K562 (cell line): ENCODE measurements at regions not wholly inside any gene's neighbourhood (a gene's known extent, or its start where the extent isn't known, plus 50 kb on each side); places are given as distances from the start of the nearest gene placed in this dataset.

Source experiments
- ATAC-seq: fragments of 200-7000 bp; cut with Tn5 transposase; 3 replicates; pipeline ENCODE4 v1.9.1; 2020; ENCODE audit warnings: moderate library complexity
- BruUV-seq: library from RNA; stranded (reverse); fragments of 400-500 nt; replicated peaks from 2 replicates; lab custom pipeline; 2021; lab: Mats Ljungman, UMichigan
- CTCF ChIA-PET: fragments of 300-600 bp; formaldehyde crosslinking; extraction: SDS; loops from one replicate; lab custom pipeline; 2021; ENCODE audit warnings: low intra/inter-chr PET ratio; lab: Yijun Ruan, JAX
- POLR2A ChIA-PET: fragments of 300-600, 350-650 bp; sonication (Branson Sonifier 250); formaldehyde crosslinking; extraction: SDS; loops from one replicate; lab custom pipeline; 2021; ENCODE audit warnings: antibody characterized with exemption, inconsistent platforms; lab: Yijun Ruan, JAX
- DNase-seq, 4 experiments: peaks; one replicate each; pipeline versions ENCODE4 v3.0.0 to v3.0.0-alpha.2; 2011 to 2018; ENCODE audit warnings: low spot score in 3 of 4, mixed read lengths in 3 of 4; ENCODE audit errors: extremely low read depth in 1 of 4
- FAIRE-seq: peaks from 2 replicates; lab custom pipeline; 2011; peaks lifted over from hg19 to GRCh38; lab: Jason Lieb, UNC
- H2AFZ ChIP-seq: 2 replicates; pipeline ENCODE4 v1.6.0; 2011; ENCODE audit warnings: low read depth, low read length, control low read depth, inconsistent platforms
- H3K27ac ChIP-seq: fragments of 200-600 bp; 3 replicates; pipeline ENCODE4 v1.8.0; 2011; ENCODE audit warnings: low read depth, mild to moderate bottlenecking, control low read depth, inconsistent platforms, low read length, moderate library complexity, mixed read lengths; ENCODE audit errors: extremely low read depth
- H3K27me3 ChIP-seq, 2 experiments: fragments of 300-600 bp in 1 of 2; 2 replicates in 1 of 2; 3 replicates in 1 of 2; pipeline versions ENCODE4 v1.6.0 to v1.8.0; 2011; ENCODE audit warnings: inconsistent platforms in 2 of 2, low read length in 2 of 2, mild to moderate bottlenecking in 1 of 2, mixed read lengths in 1 of 2, moderate library complexity in 1 of 2; ENCODE audit not compliant: control insufficient read depth in 2 of 2, insufficient read depth in 2 of 2
- H3K36me3 ChIP-seq: fragments of 300-600 bp; 3 replicates; pipeline ENCODE4 v1.8.0; 2011; ENCODE audit warnings: mild to moderate bottlenecking, low read length, inconsistent platforms; ENCODE audit not compliant: control insufficient read depth, insufficient read depth
- H3K4me1 ChIP-seq, 2 experiments: fragments of 200-600 bp in 1 of 2; replicated peaks in 1 of 2; 2 replicates in 1 of 2; 3 replicates in 1 of 2; pipeline versions ENCODE4 v1.5.1 to v1.8.0; 2011; ENCODE audit warnings: inconsistent platforms in 2 of 2, low read length in 2 of 2, mild to moderate bottlenecking in 1 of 2, mixed read lengths in 1 of 2, moderate library complexity in 1 of 2; ENCODE audit not compliant: control insufficient read depth in 2 of 2, insufficient read depth in 2 of 2
- H3K4me2 ChIP-seq: 2 replicates; pipeline ENCODE4 v1.6.1; 2011; ENCODE audit warnings: low read length, control low read depth, inconsistent platforms, mixed read lengths; ENCODE audit not compliant: insufficient read depth
- H3K4me3 ChIP-seq: fragments of 200-600 bp; sonication (generic), shearing (Covaris generic); 2 replicates; pipeline ENCODE4 v1.5.1; 2016; ENCODE audit warnings: control low read depth, inconsistent platforms
- H3K79me2 ChIP-seq: fragments of 200-600 bp; 3 replicates; pipeline ENCODE4 v1.8.0; 2011; ENCODE audit warnings: low read length, inconsistent platforms; ENCODE audit not compliant: control insufficient read depth, insufficient read depth
- H3K9ac ChIP-seq, 2 experiments: 2 replicates each; pipeline versions ENCODE4 v1.6.0 to v1.6.1; 2011; ENCODE audit warnings: low read depth in 2 of 2, low read length in 2 of 2, control low read depth in 1 of 2, inconsistent platforms in 1 of 2, mild to moderate bottlenecking in 1 of 2, mixed read lengths in 1 of 2; ENCODE audit not compliant: insufficient read depth in 1 of 2
- H3K9me1 ChIP-seq: one replicate; pipeline ENCODE4 v1.6.0; 2011; ENCODE audit warnings: inconsistent platforms, mild to moderate bottlenecking, low read length, moderate library complexity; ENCODE audit not compliant: control insufficient read depth, insufficient read depth
- H3K9me3 ChIP-seq: replicated peaks from 2 replicates; pipeline ENCODE4 v1.5.1; 2011; ENCODE audit warnings: low read depth, low read length, inconsistent platforms; ENCODE audit not compliant: control insufficient read depth, insufficient read depth
- H4K20me1 ChIP-seq: replicated peaks from 2 replicates; pipeline ENCODE4 v1.6.1; 2011; ENCODE audit warnings: low read length, inconsistent platforms, mixed read lengths; ENCODE audit not compliant: control insufficient read depth, insufficient read depth
- CBX1 ChIP-seq: sonication (generic); IDR thresholded peaks from 2 replicates; pipeline ENCODE4 v1.6.1; 2016; ENCODE audit warnings: antibody characterized with exemption, low read depth, mild to moderate bottlenecking
- HLTF ChIP-seq: fragments of 450-650 bp; IDR thresholded peaks from 2 replicates; pipeline ENCODE4 v1.6.1; 2016
- HMG20B ChIP-seq: fragments of 250-450 bp; sonication (Bioruptor Pico); IDR thresholded peaks from 2 replicates; pipeline ENCODE4 v1.5.0; 2021; ENCODE audit warnings: mild to moderate bottlenecking
- MECOM ChIP-seq: fragments of 250-450 bp; sonication (Bioruptor Pico); IDR thresholded peaks from 2 replicates; pipeline ENCODE4 v1.8.0; 2022; ENCODE audit warnings: inconsistent platforms
- POLR2H ChIP-seq: IDR thresholded peaks from 2 replicates; pipeline ENCODE4 v1.6.1; 2016; ENCODE audit warnings: missing genetic modification characterization, low read depth, mild to moderate bottlenecking, control low read depth, missing compliant biosample characterization, moderate library complexity
- PRPF4 ChIP-seq: fragments of 200-400 bp; formaldehyde crosslinking; IDR thresholded peaks from one replicate; pipeline ENCODE4 v1.6.1; 2017; ENCODE audit warnings: low read length, low read depth, mild to moderate bottlenecking; ENCODE audit not compliant: insufficient read depth, poor library complexity, severe bottlenecking
- RBBP5 ChIP-seq: fragments of 200-600 bp; sonication (generic); IDR thresholded peaks from 2 replicates; pipeline ENCODE4 v1.6.1; 2012; ENCODE audit warnings: borderline replicate concordance, mild to moderate bottlenecking, low read length, control low read depth, inconsistent platforms; ENCODE audit not compliant: insufficient read depth, poor library complexity, severe bottlenecking
- SIX5 ChIP-seq, 2 experiments: IDR thresholded peaks; 2 replicates each; pipeline ENCODE4 v1.6.1; 2011; ENCODE audit warnings: low read length in 2 of 2, borderline replicate concordance in 1 of 2, low read depth in 1 of 2, mild to moderate bottlenecking in 1 of 2, moderate library complexity in 1 of 2; ENCODE audit not compliant: insufficient read depth in 1 of 2
- SMAD3 ChIP-seq: fragments of 450-650 bp; formaldehyde crosslinking; conservative IDR thresholded peaks from 2 replicates; pipeline ENCODE4 v1.4.0; 2020; ENCODE audit warnings: mild to moderate bottlenecking
- SMARCB1 ChIP-seq: IDR thresholded peaks from 2 replicates; pipeline ENCODE4 v1.6.1; 2011; ENCODE audit warnings: improper control_type of control experiment, low read depth; ENCODE audit not compliant: insufficient read length
- TARDBP ChIP-seq: fragments of 450-650 bp; IDR thresholded peaks from 2 replicates; pipeline ENCODE4 v1.6.1; 2016
- ZNF551 ChIP-seq: fragments of 250-450 bp; sonication (Bioruptor Pico); IDR thresholded peaks from 2 replicates; pipeline ENCODE4 v1.5.0; 2021; ENCODE audit warnings: mild to moderate bottlenecking, moderate library complexity
- ZNF717 ChIP-seq: fragments of 250-450 bp; sonication (Bioruptor Pico); IDR thresholded peaks from 2 replicates; pipeline ENCODE4 v1.5.0; 2021
- ZNF780A ChIP-seq: fragments of 250-450 bp; sonication (Bioruptor Pico); IDR thresholded peaks from 2 replicates; pipeline ENCODE4 v1.5.0; 2021; ENCODE audit warnings: mild to moderate bottlenecking
- whole genome bisulfite sequencing: fragments of 100-300 bp; shearing (Covaris generic); methylation state at CpG from one replicate; pipeline ENCODE4 v1.1.6; 2016; ENCODE audit warnings: low coverage, mixed read lengths; ENCODE audit not compliant: insufficient coverage; ENCODE audit errors: missing lambda C conversion rate; 5-methylcytosine and 5-hydroxymethylcytosine counted together
- in situ Hi-C: fragments of 300-500 bp; cut with MboI; formaldehyde crosslinking; loops from 4 replicates; pipeline ENCODE4 v1.15.0; 2018; ENCODE audit warnings: inconsistent platforms, mixed read lengths
- intact Hi-C: fragments of 100-400 bp; cut with micrococcal nuclease; formaldehyde crosslinking; loops from 2 replicates; pipeline ENCODE4 v1.14.2; 2022
- TF ChIP-seq, protein P1 (sequence below): fragments of 250-450 bp; sonication (Bioruptor Pico); IDR thresholded peaks from 2 replicates; pipeline ENCODE4 v1.8.0; 2022; ENCODE audit warnings: inconsistent platforms
- TF ChIP-seq, protein P2 (sequence below), 3 experiments: fragments of 200-800 bp in 1 of 3; sonication (Bioruptor generic) in 1 of 3; sonication (generic) in 1 of 3; formaldehyde crosslinking in 1 of 3; IDR thresholded peaks; 2 replicates each; pipeline versions ENCODE4 v1.6.1 to v1.8.0; 2016 to 2022; ENCODE audit warnings: mild to moderate bottlenecking in 2 of 3, missing compliant biosample characterization in 2 of 3, missing genetic modification characterization in 2 of 3, missing genetic modification reagents in 1 of 3
- TF ChIP-seq, protein P3 (sequence below): fragments of 250-450 bp; sonication (Bioruptor Pico); IDR thresholded peaks from 2 replicates; pipeline ENCODE4 v1.8.0; 2022; ENCODE audit warnings: moderate library complexity, mild to moderate bottlenecking, inconsistent platforms
- TF ChIP-seq, protein P4 (sequence below), 2 experiments: fragments of 450-650 bp; IDR thresholded peaks; 2 replicates each; pipeline ENCODE4 v1.6.1; 2016

DNA sequence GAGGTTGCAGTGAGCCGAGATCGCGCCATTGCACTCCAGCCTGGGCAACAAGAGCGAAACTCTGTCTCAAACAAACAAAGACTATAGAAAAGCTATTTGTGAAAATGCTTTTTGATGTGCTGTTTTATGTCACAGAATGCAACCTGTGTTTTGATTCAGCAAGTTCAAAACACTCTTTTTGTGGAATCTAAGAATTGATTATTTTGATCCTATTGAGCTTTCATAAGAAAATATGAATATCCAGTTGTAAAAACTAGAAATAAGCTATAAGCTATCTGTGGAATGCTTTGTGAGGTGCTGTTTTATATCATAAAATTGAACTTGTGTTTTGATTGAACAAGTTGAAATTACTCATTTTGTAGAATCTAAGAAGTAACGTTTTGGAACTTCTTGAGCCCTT is 110.7 kb upstream of the VPREB1 start:
- intact Hi-C loops: no loop called here
- Histone ChIP-seq H3K9me1 (no peaks in the 10 kb centered on the region), H3K9ac (no peak overlapping the region), H4K20me1 (no peaks in the 10 kb centered on the region), H3K27ac (no peak overlapping the region), H3K36me3 (no peaks in the 10 kb centered on the region), H3K9me3 (no peaks in the 10 kb centered on the region), H3K4me3 (no peak overlapping the region), H3K27me3 (peaks cover 6 to 40% of the 10 kb centered on the region in 2 experiments), H2AFZ (no peak overlapping the region), H3K4me2 (no peak overlapping the region), H3K4me1 (no peaks in the 10 kb centered on the region; a peak in 1 of 5 replicates), H3K79me2 (no peaks in the 10 kb centered on the region)
- BruUV-seq: no TSS peak
- ChIA-PET POLR2A (interaction anchor here (0.9 to 8.6 kb wide), 10 partner anchors 8 to 254 kb away, joined by 3 to 81 read pairs (median 4); no protein-coding TSS in a partner anchor), CTCF (interaction anchor here (0.7 kb wide), 2 partner anchors 34 to 37 kb away, joined by 3 to 4 read pairs; no protein-coding TSS in a partner anchor)
- in situ Hi-C loops: no loop called here
- no peak for ATAC-seq
- 7% methylated on average over 5 of the region's 5 CpGs for WGBS
- no peak for DNase-seq
- FAIRE-seq: no peak
- TF ChIP-seq POLR2H (tag): 0 out of 2 replicates have a peak, but pooled peaks have one; percentile 45
- no peak for TF ChIP-seq TARDBP
- TF ChIP-seq, protein P1, sequence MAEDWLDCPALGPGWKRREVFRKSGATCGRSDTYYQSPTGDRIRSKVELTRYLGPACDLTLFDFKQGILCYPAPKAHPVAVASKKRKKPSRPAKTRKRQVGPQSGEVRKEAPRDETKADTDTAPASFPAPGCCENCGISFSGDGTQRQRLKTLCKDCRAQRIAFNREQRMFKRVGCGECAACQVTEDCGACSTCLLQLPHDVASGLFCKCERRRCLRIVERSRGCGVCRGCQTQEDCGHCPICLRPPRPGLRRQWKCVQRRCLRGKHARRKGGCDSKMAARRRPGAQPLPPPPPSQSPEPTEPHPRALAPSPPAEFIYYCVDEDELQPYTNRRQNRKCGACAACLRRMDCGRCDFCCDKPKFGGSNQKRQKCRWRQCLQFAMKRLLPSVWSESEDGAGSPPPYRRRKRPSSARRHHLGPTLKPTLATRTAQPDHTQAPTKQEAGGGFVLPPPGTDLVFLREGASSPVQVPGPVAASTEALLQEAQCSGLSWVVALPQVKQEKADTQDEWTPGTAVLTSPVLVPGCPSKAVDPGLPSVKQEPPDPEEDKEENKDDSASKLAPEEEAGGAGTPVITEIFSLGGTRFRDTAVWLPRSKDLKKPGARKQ (CRISPR knock-in tag): 0 out of 2 replicates have a peak, but pooled peaks have one; percentile 69
- TF ChIP-seq MECOM (CRISPR knock-in tag): 0 out of 2 replicates have a peak, but pooled peaks have one; percentile 50
- TF ChIP-seq SMAD3 (CRISPR knock-in tag): no peak
- TF ChIP-seq PRPF4: no peak
- peak; percentile 72; the same call in 1 of the 2 replicates for TF ChIP-seq ZNF717
- no peak for TF ChIP-seq SMARCB1
- 0 out of 2 replicates have a peak, but pooled peaks have one; percentile 23 for TF ChIP-seq ZNF551 (CRISPR knock-in tag)
- no peak for TF ChIP-seq CBX1
- TF ChIP-seq, protein P2, sequence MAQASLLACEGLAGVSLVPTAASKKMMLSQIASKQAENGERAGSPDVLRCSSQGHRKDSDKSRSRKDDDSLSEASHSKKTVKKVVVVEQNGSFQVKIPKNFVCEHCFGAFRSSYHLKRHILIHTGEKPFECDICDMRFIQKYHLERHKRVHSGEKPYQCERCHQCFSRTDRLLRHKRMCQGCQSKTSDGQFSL (CRISPR knock-in tag; IDR thresholded peaks at IDR 0.05): no peak
- TF ChIP-seq, protein P2 (tag; IDR thresholded peaks at IDR 0.05): no peak
- TF ChIP-seq RBBP5: no peak
- TF ChIP-seq ZNF780A (CRISPR knock-in tag): 0 out of 2 replicates have a peak, but pooled peaks have one; percentile 57
- no peak for TF ChIP-seq SIX5 (IDR thresholded peaks at IDR 0.05; ENCODE audit: borderline replicate concordance in 1 of 2, insufficient read depth in 1 of 2, low read depth in 1 of 2, low read length in 2 of 2)
- no peak for TF ChIP-seq HLTF
- TF ChIP-seq, protein P3, sequence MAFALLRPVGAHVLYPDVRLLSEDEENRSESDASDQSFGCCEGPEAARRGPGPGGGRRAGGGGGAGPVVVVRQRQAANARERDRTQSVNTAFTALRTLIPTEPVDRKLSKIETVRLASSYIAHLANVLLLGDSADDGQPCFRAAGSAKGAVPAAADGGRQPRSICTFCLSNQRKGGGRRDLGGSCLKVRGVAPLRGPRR (CRISPR knock-in tag): no peak
- TF ChIP-seq HMG20B (CRISPR knock-in tag): peak; percentile 29; the same call in 1 of the 2 replicates
- TF ChIP-seq, protein P4, sequence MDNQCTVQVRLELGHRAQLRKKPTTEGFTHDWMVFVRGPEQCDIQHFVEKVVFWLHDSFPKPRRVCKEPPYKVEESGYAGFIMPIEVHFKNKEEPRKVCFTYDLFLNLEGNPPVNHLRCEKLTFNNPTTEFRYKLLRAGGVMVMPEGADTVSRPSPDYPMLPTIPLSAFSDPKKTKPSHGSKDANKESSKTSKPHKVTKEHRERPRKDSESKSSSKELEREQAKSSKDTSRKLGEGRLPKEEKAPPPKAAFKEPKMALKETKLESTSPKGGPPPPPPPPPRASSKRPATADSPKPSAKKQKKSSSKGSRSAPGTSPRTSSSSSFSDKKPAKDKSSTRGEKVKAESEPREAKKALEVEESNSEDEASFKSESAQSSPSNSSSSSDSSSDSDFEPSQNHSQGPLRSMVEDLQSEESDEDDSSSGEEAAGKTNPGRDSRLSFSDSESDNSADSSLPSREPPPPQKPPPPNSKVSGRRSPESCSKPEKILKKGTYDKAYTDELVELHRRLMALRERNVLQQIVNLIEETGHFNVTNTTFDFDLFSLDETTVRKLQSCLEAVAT (IDR thresholded peaks at IDR 0.05): no peak
